ENCODE measurements at regions not wholly inside any gene's neighbourhood (a gene's known extent, or its start where the extent isn't known, plus 50 kb on each side); places are given as distances from the start of the nearest gene placed in this dataset.

DNA sequence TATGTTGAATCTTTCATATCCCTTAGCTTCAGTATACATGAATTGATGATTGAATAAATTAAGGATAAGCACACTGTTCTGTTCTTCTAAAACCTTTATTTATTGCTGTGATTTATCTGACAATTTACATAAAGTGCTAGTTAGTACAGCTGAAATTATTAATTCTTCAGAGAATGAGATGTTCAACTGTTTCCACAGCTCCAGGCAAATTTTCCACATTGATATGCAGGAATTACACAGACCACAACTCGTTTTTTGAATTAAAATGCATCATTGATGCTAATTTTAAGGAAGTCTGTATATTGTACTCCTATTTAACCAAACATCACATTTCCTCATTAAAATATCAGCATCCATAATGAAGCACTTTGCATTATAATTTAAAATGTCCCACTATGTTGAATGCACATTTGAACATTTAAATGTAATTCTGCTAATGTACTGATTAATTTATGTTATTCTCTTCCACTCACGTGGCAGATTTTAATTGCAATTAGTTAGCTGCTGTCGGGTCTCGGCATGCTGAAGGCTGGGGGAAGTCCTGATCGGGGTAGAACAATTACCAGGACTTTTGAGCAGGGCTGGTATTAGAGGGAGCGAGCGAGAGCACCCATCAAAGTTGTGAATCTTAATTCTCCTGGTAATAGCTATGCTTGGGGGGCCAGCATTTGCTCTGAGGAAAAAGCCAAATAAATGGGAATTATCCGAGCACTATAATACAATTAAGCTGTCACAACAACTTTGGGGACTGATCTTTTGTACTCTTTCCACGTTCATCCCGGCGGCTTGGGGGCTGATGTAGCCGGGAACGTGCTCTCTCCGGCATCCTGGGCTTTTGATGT lies 136.7 kb upstream of the TMTC4 start (continued):
- TF ChIP-seq, protein P1, sequence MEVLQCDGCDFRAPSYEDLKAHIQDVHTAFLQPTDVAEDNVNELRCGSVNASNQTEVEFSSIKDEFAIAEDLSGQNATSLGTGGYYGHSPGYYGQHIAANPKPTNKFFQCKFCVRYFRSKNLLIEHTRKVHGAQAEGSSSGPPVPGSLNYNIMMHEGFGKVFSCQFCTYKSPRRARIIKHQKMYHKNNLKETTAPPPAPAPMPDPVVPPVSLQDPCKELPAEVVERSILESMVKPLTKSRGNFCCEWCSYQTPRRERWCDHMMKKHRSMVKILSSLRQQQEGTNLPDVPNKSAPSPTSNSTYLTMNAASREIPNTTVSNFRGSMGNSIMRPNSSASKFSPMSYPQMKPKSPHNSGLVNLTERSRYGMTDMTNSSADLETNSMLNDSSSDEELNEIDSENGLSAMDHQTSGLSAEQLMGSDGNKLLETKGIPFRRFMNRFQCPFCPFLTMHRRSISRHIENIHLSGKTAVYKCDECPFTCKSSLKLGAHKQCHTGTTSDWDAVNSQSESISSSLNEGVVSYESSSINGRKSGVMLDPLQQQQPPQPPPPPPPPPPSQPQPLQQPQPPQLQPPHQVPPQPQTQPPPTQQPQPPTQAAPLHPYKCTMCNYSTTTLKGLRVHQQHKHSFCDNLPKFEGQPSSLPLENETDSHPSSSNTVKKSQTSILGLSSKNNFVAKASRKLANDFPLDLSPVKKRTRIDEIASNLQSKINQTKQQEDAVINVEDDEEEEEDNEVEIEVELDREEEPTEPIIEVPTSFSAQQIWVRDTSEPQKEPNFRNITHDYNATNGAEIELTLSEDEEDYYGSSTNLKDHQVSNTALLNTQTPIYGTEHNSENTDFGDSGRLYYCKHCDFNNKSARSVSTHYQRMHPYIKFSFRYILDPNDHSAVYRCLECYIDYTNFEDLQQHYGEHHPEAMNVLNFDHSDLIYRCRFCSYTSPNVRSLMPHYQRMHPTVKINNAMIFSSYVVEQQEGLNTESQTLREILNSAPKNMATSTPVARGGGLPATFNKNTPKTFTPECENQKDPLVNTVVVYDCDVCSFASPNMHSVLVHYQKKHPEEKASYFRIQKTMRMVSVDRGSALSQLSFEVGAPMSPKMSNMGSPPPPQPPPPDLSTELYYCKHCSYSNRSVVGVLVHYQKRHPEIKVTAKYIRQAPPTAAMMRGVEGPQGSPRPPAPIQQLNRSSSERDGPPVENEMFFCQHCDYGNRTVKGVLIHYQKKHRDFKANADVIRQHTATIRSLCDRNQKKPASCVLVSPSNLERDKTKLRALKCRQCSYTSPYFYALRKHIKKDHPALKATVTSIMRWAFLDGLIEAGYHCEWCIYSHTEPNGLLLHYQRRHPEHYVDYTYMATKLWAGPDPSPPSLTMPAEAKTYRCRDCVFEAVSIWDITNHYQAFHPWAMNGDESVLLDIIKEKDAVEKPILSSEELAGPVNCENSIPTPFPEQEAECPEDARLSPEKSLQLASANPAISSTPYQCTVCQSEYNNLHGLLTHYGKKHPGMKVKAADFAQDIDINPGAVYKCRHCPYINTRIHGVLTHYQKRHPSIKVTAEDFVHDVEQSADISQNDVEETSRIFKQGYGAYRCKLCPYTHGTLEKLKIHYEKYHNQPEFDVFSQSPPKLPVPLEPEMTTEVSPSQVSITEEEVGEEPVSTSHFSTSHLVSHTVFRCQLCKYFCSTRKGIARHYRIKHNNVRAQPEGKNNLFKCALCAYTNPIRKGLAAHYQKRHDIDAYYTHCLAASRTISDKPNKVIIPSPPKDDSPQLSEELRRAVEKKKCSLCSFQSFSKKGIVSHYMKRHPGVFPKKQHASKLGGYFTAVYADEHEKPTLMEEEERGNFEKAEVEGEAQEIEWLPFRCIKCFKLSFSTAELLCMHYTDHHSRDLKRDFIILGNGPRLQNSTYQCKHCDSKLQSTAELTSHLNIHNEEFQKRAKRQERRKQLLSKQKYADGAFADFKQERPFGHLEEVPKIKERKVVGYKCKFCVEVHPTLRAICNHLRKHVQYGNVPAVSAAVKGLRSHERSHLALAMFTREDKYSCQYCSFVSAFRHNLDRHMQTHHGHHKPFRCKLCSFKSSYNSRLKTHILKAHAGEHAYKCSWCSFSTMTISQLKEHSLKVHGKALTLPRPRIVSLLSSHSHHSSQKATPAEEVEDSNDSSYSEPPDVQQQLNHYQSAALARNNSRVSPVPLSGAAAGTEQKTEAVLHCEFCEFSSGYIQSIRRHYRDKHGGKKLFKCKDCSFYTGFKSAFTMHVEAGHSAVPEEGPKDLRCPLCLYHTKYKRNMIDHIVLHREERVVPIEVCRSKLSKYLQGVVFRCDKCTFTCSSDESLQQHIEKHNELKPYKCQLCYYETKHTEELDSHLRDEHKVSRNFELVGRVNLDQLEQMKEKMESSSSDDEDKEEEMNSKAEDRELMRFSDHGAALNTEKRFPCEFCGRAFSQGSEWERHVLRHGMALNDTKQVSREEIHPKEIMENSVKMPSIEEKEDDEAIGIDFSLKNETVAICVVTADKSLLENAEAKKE (CRISPR knock-in tag; IDR thresholded peaks at IDR 0.05): no peak
- TF ChIP-seq, protein P2, sequence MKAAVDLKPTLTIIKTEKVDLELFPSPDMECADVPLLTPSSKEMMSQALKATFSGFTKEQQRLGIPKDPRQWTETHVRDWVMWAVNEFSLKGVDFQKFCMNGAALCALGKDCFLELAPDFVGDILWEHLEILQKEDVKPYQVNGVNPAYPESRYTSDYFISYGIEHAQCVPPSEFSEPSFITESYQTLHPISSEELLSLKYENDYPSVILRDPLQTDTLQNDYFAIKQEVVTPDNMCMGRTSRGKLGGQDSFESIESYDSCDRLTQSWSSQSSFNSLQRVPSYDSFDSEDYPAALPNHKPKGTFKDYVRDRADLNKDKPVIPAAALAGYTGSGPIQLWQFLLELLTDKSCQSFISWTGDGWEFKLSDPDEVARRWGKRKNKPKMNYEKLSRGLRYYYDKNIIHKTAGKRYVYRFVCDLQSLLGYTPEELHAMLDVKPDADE (IDR thresholded peaks at IDR 0.05): no peak
- no peak for TF ChIP-seq NANOG (IDR thresholded peaks at IDR 0.05; ENCODE audit: borderline replicate concordance)
- TF ChIP-seq, protein P3, sequence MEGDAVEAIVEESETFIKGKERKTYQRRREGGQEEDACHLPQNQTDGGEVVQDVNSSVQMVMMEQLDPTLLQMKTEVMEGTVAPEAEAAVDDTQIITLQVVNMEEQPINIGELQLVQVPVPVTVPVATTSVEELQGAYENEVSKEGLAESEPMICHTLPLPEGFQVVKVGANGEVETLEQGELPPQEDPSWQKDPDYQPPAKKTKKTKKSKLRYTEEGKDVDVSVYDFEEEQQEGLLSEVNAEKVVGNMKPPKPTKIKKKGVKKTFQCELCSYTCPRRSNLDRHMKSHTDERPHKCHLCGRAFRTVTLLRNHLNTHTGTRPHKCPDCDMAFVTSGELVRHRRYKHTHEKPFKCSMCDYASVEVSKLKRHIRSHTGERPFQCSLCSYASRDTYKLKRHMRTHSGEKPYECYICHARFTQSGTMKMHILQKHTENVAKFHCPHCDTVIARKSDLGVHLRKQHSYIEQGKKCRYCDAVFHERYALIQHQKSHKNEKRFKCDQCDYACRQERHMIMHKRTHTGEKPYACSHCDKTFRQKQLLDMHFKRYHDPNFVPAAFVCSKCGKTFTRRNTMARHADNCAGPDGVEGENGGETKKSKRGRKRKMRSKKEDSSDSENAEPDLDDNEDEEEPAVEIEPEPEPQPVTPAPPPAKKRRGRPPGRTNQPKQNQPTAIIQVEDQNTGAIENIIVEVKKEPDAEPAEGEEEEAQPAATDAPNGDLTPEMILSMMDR (conservative IDR thresholded peaks at IDR 0.05; ENCODE audit: low read depth in 2 of 2): no peak
- TF ChIP-seq EZH2phosphoT487 (IDR thresholded peaks at IDR 0.05; ENCODE audit: unreplicated experiment): no peak
- no peak for TF ChIP-seq EZH2 (IDR thresholded peaks at IDR 0.05; ENCODE audit: low read depth, unreplicated experiment)

Measured in GM23338 (cell line).